ENCODE measurements at regions not wholly inside any gene's neighbourhood (a gene's known extent, or its start where the extent isn't known, plus 50 kb on each side); places are given as distances from the start of the nearest gene placed in this dataset.

- no peak overlapping the region for H3K27ac Mint-ChIP-seq
- H3K9me3 Mint-ChIP-seq, result no peaks in the 10 kb centered on the region
- no peaks in the 10 kb centered on the region for H3K27me3 Mint-ChIP-seq (ENCODE audit: low read depth)
- no peak overlapping the region for H3K4me3 Mint-ChIP-seq
- no peaks in the 10 kb centered on the region for H3K36me3 Mint-ChIP-seq (ENCODE audit: low read depth)
- peaks cover 15% of the 10 kb centered on the region for H3K4me1 Mint-ChIP-seq
- no peak for TF ChIP-seq CTCF (IDR thresholded peaks at IDR 0.05; ENCODE audit: unreplicated experiment in 3 of 3)
Observed at GRCh38 chr10:91126471-91126870, 94.0 kb upstream of the PCGF5 start.

DNA sequence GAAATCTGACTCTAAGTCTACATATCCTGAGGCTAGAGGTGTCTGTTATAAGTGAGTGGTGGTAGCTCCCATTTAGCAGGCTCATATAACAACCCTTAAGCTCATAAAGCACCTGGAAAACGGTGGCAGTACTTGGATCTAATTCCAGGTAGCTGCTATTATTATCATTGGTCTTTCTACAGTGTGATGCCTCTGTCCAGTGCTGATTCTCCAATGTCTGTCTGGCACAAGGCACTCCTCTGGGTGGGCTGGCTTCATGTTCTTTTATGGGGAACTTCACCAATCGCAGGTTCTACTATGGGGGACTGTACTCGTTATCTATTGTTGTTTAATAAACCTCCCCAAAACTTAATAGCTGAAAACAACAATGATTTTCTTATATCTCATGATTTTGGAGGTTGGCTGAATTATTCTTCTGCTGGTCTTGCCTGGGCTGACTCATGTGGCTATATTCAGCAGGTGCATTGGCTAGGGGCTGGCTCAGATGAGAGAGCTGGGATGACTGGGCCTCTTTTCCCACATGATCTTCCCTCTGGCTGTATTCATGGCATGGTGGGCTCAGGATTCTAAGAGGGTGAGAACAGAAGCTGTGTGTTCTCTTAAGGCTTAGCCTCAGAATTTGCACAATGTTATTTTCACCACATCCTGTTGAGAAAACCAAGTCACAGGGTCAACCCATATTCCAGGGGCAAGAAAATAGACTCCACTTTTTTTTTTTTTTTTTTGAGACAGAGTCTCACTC is 93.0 kb upstream of the PCGF5 start:
- Mint-ChIP-seq H3K9me3 (no peaks in the 10 kb centered on the region), H3K4me1 (peaks cover 14% of the 10 kb centered on the region), H3K27ac (no peak overlapping the region), H3K4me3 (no peak overlapping the region), H3K36me3 (ENCODE audit: low read depth) (no peaks in the 10 kb centered on the region), H3K27me3 (ENCODE audit: low read depth) (no peaks in the 10 kb centered on the region)
- no peak for TF ChIP-seq CTCF (IDR thresholded peaks at IDR 0.05; ENCODE audit: unreplicated experiment in 3 of 3)

- no peak overlapping the region for H3K4me3 Mint-ChIP-seq
- H3K27me3 Mint-ChIP-seq (ENCODE audit: low read depth), result peaks cover 3% of the 10 kb centered on the region
- H3K4me1 Mint-ChIP-seq, result no peaks in the 10 kb centered on the region
- no peak for TF ChIP-seq CTCF (IDR thresholded peaks at IDR 0.05; ENCODE audit: unreplicated experiment in 3 of 3)
- H3K9me3 Mint-ChIP-seq, result no peaks in the 10 kb centered on the region
- no peak overlapping the region for H3K27ac Mint-ChIP-seq
- no peaks in the 10 kb centered on the region for H3K36me3 Mint-ChIP-seq (ENCODE audit: low read depth)
Observed at GRCh38 chr10:91135113-91135512, 85.3 kb upstream of the PCGF5 start.

DNA sequence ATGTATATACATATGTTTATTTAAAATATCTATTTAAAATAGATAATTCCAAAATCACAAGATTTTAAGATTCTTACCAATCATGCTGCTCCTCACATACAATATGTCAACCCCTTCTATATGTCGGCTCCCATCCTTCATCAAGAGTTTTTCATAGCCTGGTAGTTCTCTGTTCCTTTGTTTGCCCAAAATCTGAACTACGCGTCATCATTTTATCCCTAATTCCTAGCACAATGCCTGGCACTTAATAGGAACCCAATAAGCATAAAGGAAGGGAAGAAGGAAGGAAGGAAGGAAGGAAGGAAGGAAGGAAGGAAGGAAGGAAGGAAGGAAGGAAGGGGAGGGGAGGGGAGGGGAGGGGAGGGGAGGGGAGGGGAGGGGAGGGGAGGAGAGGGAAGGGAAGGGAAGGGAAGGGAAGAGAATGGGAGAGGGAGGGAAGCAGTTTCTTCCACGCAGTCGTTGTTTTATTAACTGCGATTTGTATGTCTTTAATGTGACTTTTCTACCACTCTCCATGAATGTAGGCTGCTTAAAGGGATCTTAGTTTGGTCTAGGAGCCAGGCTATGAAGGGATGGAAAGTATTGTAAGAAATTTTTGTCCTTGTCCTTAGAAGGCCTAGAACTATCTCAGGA is 83.3 kb upstream of the PCGF5 start:
- Mint-ChIP-seq H3K9me3 (no peaks in the 10 kb centered on the region), H3K27me3 (ENCODE audit: low read depth) (peaks cover 3% of the 10 kb centered on the region), H3K4me1 (no peaks in the 10 kb centered on the region), H3K27ac (no peak overlapping the region), H3K4me3 (no peak overlapping the region), H3K36me3 (ENCODE audit: low read depth) (no peaks in the 10 kb centered on the region)
- TF ChIP-seq CTCF (IDR thresholded peaks at IDR 0.05; ENCODE audit: unreplicated experiment in 3 of 3), result no peak

- no peaks in the 10 kb centered on the region for H3K4me1 Mint-ChIP-seq
- H3K36me3 Mint-ChIP-seq (ENCODE audit: low read depth), result no peaks in the 10 kb centered on the region
- peaks cover 3% of the 10 kb centered on the region for H3K27me3 Mint-ChIP-seq (ENCODE audit: low read depth)
- no peak overlapping the region for H3K4me3 Mint-ChIP-seq
- no peak for TF ChIP-seq CTCF (IDR thresholded peaks at IDR 0.05; ENCODE audit: unreplicated experiment in 3 of 3)
- H3K27ac Mint-ChIP-seq, result no peak overlapping the region
- no peaks in the 10 kb centered on the region for H3K9me3 Mint-ChIP-seq
Observed at GRCh38 chr10:91137822-91138221, 82.6 kb upstream of the PCGF5 start.

All from nephron (organoid).